ENCODE measurements at regions not wholly inside any gene's neighbourhood (a gene's known extent, or its start where the extent isn't known, plus 50 kb on each side); places are given as distances from the start of the nearest gene placed in this dataset.

GRCh38 chr3:72634128-72634527, 214.1 kb downstream of the SHQ1 start:
- Histone ChIP-seq H3K4me1 (peaks cover 0 to 5% (median 0%) of the 10 kb centered on the region in 4 donors), H3K27me3 (no peaks in the 10 kb centered on the region), H3K36me3 (no peaks in the 10 kb centered on the region), H3K27ac (no peak overlapping the region), H3K4me3 (no peak overlapping the region), H3K9me3 (peaks cover 0 to 5% (median 0%) of the 10 kb centered on the region in 4 donors)
- TF ChIP-seq CTCF (IDR thresholded peaks at IDR 0.05): no peak
- TF ChIP-seq POLR2A (IDR thresholded peaks at IDR 0.05): no peak
- no peak for TF ChIP-seq EP300 (IDR thresholded peaks at IDR 0.05)
- 83 to 86% methylated on average over 2 of the region's 2 CpGs for WGBS, 2 donors
- no peak for DNase-seq (ENCODE audit: low spot score in 2 of 2)

GRCh38 chr3:72633534-72633933, 214.7 kb downstream of the SHQ1 start:
- TF ChIP-seq POLR2A (IDR thresholded peaks at IDR 0.05): no peak
- TF ChIP-seq EP300 (IDR thresholded peaks at IDR 0.05): no peak
- TF ChIP-seq CTCF (IDR thresholded peaks at IDR 0.05): no peak
- no peak overlapping the region for H3K27ac ChIP-seq
- no peak overlapping the region for H3K4me3 ChIP-seq
- H3K9me3 ChIP-seq: peaks cover 0 to 5% (median 0%) of the 10 kb centered on the region in 4 donors
- H3K36me3 ChIP-seq: no peaks in the 10 kb centered on the region
- no peak for DNase-seq (ENCODE audit: low spot score in 2 of 2)
- WGBS, 2 donors: 90 to 92% methylated on average over 5 of the region's 5 CpGs
- H3K4me1 ChIP-seq: peaks cover 0 to 5% (median 0%) of the 10 kb centered on the region in 4 donors
- no peaks in the 10 kb centered on the region for H3K27me3 ChIP-seq

- peaks cover 0 to 5% (median 0%) of the 10 kb centered on the region in 4 donors for H3K4me1 ChIP-seq
- TF ChIP-seq POLR2A (IDR thresholded peaks at IDR 0.05) (no peak), CTCF (IDR thresholded peaks at IDR 0.05) (no peak), EP300 (IDR thresholded peaks at IDR 0.05) (no peak)
- DNase-seq (ENCODE audit: low spot score in 2 of 2): no peak
Measured at GRCh38 chr3:72633121-72633520, 215.1 kb downstream of the SHQ1 start.

GRCh38 chr3:72632129-72632528, 216.1 kb downstream of the SHQ1 start:
- 92 to 98% methylated on average over 5 of the region's 5 CpGs for WGBS, 2 donors
- no peaks in the 10 kb centered on the region for H3K36me3 ChIP-seq
- TF ChIP-seq POLR2A (IDR thresholded peaks at IDR 0.05) (no peak), EP300 (IDR thresholded peaks at IDR 0.05) (no peak), CTCF (IDR thresholded peaks at IDR 0.05) (no peak)
- H3K27me3 ChIP-seq: no peaks in the 10 kb centered on the region
- DNase-seq (ENCODE audit: low spot score in 2 of 2): no peak
- no peak overlapping the region for H3K27ac ChIP-seq
- peaks cover 0 to 5% (median 0%) of the 10 kb centered on the region in 4 donors for H3K4me1 ChIP-seq
- H3K4me3 ChIP-seq: no peak overlapping the region
- peaks cover 0 to 5% (median 0%) of the 10 kb centered on the region in 4 donors for H3K9me3 ChIP-seq

More at GRCh38 chr3:72633121-72633520, 215.1 kb downstream of the SHQ1 start:
- Histone ChIP-seq H3K27ac (no peak overlapping the region), H3K9me3 (peaks cover 0 to 5% (median 0%) of the 10 kb centered on the region in 4 donors), H3K4me3 (no peak overlapping the region), H3K27me3 (no peaks in the 10 kb centered on the region), H3K36me3 (no peaks in the 10 kb centered on the region)
- WGBS, 2 donors: 78 to 80% methylated on average over 4 of the region's 4 CpGs

GRCh38 chr3:72630969-72631344, 217.3 kb downstream of the SHQ1 start:
- no peak for DNase-seq (ENCODE audit: low spot score in 2 of 2)
- H3K4me1 ChIP-seq: peaks cover 0 to 5% (median 0%) of the 10 kb centered on the region in 4 donors
- H3K27me3 ChIP-seq: no peaks in the 10 kb centered on the region
- H3K36me3 ChIP-seq: no peaks in the 10 kb centered on the region
- peaks cover 0 to 5% (median 0%) of the 10 kb centered on the region in 4 donors for H3K9me3 ChIP-seq
- TF ChIP-seq EP300 (IDR thresholded peaks at IDR 0.05): no peak
- no peak for TF ChIP-seq POLR2A (IDR thresholded peaks at IDR 0.05)
- no peak for TF ChIP-seq CTCF (IDR thresholded peaks at IDR 0.05)
- H3K4me3 ChIP-seq: no peak overlapping the region
- no peak overlapping the region for H3K27ac ChIP-seq
- WGBS, 2 donors: 83 to 89% methylated on average over 5 of the region's 5 CpGs
